ENCODE measurements at regions not wholly inside any gene's neighbourhood (a gene's known extent, or its start where the extent isn't known, plus 50 kb on each side); places are given as distances from the start of the nearest gene placed in this dataset.

DNA sequence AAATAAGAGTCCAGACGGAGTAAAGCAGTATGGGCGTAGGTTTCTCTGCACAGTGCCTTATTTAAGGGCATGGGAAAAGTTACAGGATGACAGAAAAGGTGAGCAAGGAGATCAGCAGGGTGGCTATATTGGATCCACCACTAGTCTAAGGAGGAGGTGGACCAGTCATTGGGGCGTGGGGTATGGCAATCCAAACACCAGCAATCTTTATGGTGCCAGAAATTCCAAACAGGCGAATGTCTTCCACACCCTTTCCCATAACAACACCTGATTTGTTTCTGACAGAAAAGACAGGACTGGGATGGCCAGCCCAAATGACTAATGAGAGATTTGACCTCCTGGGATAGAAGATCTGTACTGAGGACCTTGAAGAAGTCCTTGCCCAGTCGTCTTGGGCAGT lies 181.8 kb upstream of the MBL2 start:
- TF ChIP-seq, protein P1, sequence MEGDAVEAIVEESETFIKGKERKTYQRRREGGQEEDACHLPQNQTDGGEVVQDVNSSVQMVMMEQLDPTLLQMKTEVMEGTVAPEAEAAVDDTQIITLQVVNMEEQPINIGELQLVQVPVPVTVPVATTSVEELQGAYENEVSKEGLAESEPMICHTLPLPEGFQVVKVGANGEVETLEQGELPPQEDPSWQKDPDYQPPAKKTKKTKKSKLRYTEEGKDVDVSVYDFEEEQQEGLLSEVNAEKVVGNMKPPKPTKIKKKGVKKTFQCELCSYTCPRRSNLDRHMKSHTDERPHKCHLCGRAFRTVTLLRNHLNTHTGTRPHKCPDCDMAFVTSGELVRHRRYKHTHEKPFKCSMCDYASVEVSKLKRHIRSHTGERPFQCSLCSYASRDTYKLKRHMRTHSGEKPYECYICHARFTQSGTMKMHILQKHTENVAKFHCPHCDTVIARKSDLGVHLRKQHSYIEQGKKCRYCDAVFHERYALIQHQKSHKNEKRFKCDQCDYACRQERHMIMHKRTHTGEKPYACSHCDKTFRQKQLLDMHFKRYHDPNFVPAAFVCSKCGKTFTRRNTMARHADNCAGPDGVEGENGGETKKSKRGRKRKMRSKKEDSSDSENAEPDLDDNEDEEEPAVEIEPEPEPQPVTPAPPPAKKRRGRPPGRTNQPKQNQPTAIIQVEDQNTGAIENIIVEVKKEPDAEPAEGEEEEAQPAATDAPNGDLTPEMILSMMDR (IDR thresholded peaks at IDR 0.05; ENCODE audit: extremely low read depth, low read depth, low read length) = no peak

DNA sequence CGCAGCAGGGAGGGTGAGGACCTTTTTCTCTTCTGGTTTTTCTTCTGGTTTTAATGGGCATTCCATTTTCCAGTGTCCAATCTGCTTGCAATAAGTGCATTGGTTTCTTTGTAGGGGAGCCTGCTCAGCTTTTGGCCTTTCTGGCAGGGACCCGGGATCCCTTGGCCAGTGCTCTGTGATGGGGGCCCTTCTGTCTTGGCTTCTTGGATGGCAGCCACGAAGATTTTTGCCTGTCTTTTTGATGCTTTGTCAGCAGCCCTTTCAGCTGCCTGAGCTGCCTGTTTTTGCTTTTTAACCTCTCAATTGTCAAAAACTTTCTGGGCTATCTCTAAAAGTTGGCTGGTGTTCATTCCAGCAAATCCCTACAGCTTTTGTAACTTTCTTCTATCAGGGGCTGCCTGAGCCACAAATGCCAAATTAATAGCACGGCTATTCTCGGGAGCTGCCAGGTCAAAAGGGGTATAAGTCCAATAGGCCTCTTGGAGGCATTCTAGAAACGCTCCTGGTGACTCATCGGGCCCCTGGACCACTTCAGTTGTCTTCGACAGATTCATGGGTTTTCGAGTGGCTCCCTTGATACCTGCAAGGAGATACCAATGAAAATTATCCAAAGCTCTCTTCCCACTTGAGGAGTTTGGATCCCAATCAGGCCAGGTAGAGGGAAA lies 179.9 kb upstream of the MBL2 start:
- Histone ChIP-seq H3K79me2 (ENCODE audit: insufficient read depth, low read length) (no peaks in the 10 kb centered on the region), H3K9me3 (ENCODE audit: low read depth, low read length) (no peaks in the 10 kb centered on the region), H3K27me3 (ENCODE audit: insufficient read depth, low read length) (no peaks in the 10 kb centered on the region), H3K36me3 (ENCODE audit: insufficient read depth, low read length) (no peaks in the 10 kb centered on the region), H3K27ac (ENCODE audit: low read depth, low read length) (no peak overlapping the region), H2AFZ (ENCODE audit: low read length) (no peak overlapping the region), H3K4me1 (ENCODE audit: insufficient read depth, low read length) (no peaks in the 10 kb centered on the region), H3K4me2 (ENCODE audit: insufficient read depth, low read length) (no peak overlapping the region), H3K4me3 (ENCODE audit: insufficient read depth, low read length) (no peak overlapping the region), H4K20me1 (ENCODE audit: insufficient read depth, low read length) (no peaks in the 10 kb centered on the region)
- DNase-seq (ENCODE audit: insufficient read length, low spot score, missing footprints) = no peak
- TF ChIP-seq, protein P1 (IDR thresholded peaks at IDR 0.05; ENCODE audit: extremely low read depth, low read depth, low read length) = no peak

More for the DNA sequence above, 181.8 kb upstream of the MBL2 start:
- Histone ChIP-seq H3K79me2 (ENCODE audit: insufficient read depth, low read length) (no peaks in the 10 kb centered on the region), H3K36me3 (ENCODE audit: insufficient read depth, low read length) (no peaks in the 10 kb centered on the region), H3K27ac (ENCODE audit: low read depth, low read length) (no peak overlapping the region), H3K9me3 (ENCODE audit: low read depth, low read length) (no peaks in the 10 kb centered on the region), H3K4me3 (ENCODE audit: insufficient read depth, low read length) (no peak overlapping the region), H4K20me1 (ENCODE audit: insufficient read depth, low read length) (no peaks in the 10 kb centered on the region), H3K27me3 (ENCODE audit: insufficient read depth, low read length) (no peaks in the 10 kb centered on the region), H3K4me1 (ENCODE audit: insufficient read depth, low read length) (no peaks in the 10 kb centered on the region), H2AFZ (ENCODE audit: low read length) (no peak overlapping the region), H3K4me2 (ENCODE audit: insufficient read depth, low read length) (no peak overlapping the region)
- DNase-seq (ENCODE audit: insufficient read length, low spot score, missing footprints) = no peak

- TF ChIP-seq, protein P1 (IDR thresholded peaks at IDR 0.05; ENCODE audit: extremely low read depth, low read depth, low read length) = no peak
- H2AFZ ChIP-seq (ENCODE audit: low read length) = no peak overlapping the region
- no peak overlapping the region for H3K4me2 ChIP-seq (ENCODE audit: insufficient read depth, low read length)
- no peaks in the 10 kb centered on the region for H4K20me1 ChIP-seq (ENCODE audit: insufficient read depth, low read length)
- no peaks in the 10 kb centered on the region for H3K79me2 ChIP-seq (ENCODE audit: insufficient read depth, low read length)
- no peak overlapping the region for H3K4me3 ChIP-seq (ENCODE audit: insufficient read depth, low read length)
- H3K27me3 ChIP-seq (ENCODE audit: insufficient read depth, low read length) = no peaks in the 10 kb centered on the region
- DNase-seq (ENCODE audit: insufficient read length, low spot score, missing footprints) = no peak
- no peaks in the 10 kb centered on the region for H3K4me1 ChIP-seq (ENCODE audit: insufficient read depth, low read length)
- no peaks in the 10 kb centered on the region for H3K9me3 ChIP-seq (ENCODE audit: low read depth, low read length)
- no peak overlapping the region for H3K27ac ChIP-seq (ENCODE audit: low read depth, low read length)
- H3K36me3 ChIP-seq (ENCODE audit: insufficient read depth, low read length) = no peaks in the 10 kb centered on the region
These were observed 179.2 kb upstream of the MBL2 start for GRCh38 chr10:52951824-52952223.

DNA sequence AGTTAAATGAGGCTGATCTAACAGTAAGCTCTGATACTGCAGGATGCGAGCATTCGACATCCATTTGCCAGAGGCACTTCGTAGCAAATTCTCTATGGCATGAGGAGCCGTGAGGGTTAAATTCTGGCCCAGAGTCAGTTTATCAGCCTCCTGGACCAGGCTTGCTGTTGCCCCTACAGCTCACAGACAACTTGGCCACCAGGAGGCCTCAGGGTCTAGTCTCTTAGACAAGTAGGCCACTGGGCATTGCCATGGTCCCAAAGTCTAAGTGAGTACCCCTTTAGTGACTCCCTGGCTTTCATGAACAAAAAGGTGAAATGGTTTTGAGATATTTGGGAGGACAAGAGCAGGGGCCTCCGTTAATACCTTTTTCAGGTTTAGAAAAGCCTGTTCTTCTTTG lies 178.0 kb upstream of the MBL2 start:
- no peaks in the 10 kb centered on the region for H4K20me1 ChIP-seq (ENCODE audit: insufficient read depth, low read length)
- H3K36me3 ChIP-seq (ENCODE audit: insufficient read depth, low read length) = no peaks in the 10 kb centered on the region
- H3K4me2 ChIP-seq (ENCODE audit: insufficient read depth, low read length) = no peak overlapping the region
- DNase-seq (ENCODE audit: insufficient read length, low spot score, missing footprints) = no peak
- TF ChIP-seq, protein P1 (IDR thresholded peaks at IDR 0.05; ENCODE audit: extremely low read depth, low read depth, low read length) = no peak
- H3K9me3 ChIP-seq (ENCODE audit: low read depth, low read length) = no peaks in the 10 kb centered on the region
- H2AFZ ChIP-seq (ENCODE audit: low read length) = no peak overlapping the region
- H3K27me3 ChIP-seq (ENCODE audit: insufficient read depth, low read length) = no peaks in the 10 kb centered on the region
- no peak overlapping the region for H3K27ac ChIP-seq (ENCODE audit: low read depth, low read length)
- no peak overlapping the region for H3K4me3 ChIP-seq (ENCODE audit: insufficient read depth, low read length)
- H3K79me2 ChIP-seq (ENCODE audit: insufficient read depth, low read length) = no peaks in the 10 kb centered on the region
- H3K4me1 ChIP-seq (ENCODE audit: insufficient read depth, low read length) = no peaks in the 10 kb centered on the region

Measured in osteoblast (primary cell).